Left ventricle myocardium inferior (tissue), 1 donor: ENCODE measurements at regions not wholly inside any gene's neighbourhood (a gene's known extent, or its start where the extent isn't known, plus 50 kb on each side); places are given as distances from the start of the nearest gene placed in this dataset.
A peak's percentile ranks its signal among the peaks of the same experiment; 100 is the strongest.
"Not testable (repeated sequence)": the region's sequence is repeated elsewhere in the genome, so short reads cannot be mapped to it uniquely, and the experiment has no call there.

Experiments used
- DNase-seq: peaks from one replicate; pipeline ENCODE4 v3.0.0-alpha.2; 2020
- H3K27ac ChIP-seq: fragments of 200-600 bp; replicated peaks from 2 replicates; pipeline ENCODE4 v1.8.0; 2021
- H3K27me3 ChIP-seq: fragments of 200-600 bp; 2 replicates; pipeline ENCODE4 v1.8.0; 2021; ENCODE audit warnings: low read depth
- H3K36me3 ChIP-seq: fragments of 200-600 bp; 2 replicates; pipeline ENCODE4 v1.8.0; 2021
- H3K4me1 ChIP-seq: fragments of 200-600 bp; 2 replicates; pipeline ENCODE4 v1.8.0; 2021
- H3K4me3 ChIP-seq: fragments of 200-600 bp; 2 replicates; pipeline ENCODE4 v1.8.0; 2021; ENCODE audit warnings: mild to moderate bottlenecking, moderate library complexity
- H3K9me3 ChIP-seq: fragments of 200-600 bp; replicated peaks from 2 replicates; pipeline ENCODE4 v1.8.0; 2021
- intact Hi-C: fragments of 100-400 bp; cut with micrococcal nuclease; formaldehyde crosslinking; loops from one replicate; pipeline ENCODE4 v1.11.0; 2022
- TF ChIP-seq, protein P1 (sequence below): fragments of 200-600 bp; IDR thresholded peaks from 2 replicates; pipeline ENCODE4 v1.8.0; 2021; ENCODE audit warnings: antibody characterized with exemption, mild to moderate bottlenecking, borderline replicate concordance
- donor health status: DM: no; HTN: yes; CAD: no; lungs with severe emphysema.

DNA sequence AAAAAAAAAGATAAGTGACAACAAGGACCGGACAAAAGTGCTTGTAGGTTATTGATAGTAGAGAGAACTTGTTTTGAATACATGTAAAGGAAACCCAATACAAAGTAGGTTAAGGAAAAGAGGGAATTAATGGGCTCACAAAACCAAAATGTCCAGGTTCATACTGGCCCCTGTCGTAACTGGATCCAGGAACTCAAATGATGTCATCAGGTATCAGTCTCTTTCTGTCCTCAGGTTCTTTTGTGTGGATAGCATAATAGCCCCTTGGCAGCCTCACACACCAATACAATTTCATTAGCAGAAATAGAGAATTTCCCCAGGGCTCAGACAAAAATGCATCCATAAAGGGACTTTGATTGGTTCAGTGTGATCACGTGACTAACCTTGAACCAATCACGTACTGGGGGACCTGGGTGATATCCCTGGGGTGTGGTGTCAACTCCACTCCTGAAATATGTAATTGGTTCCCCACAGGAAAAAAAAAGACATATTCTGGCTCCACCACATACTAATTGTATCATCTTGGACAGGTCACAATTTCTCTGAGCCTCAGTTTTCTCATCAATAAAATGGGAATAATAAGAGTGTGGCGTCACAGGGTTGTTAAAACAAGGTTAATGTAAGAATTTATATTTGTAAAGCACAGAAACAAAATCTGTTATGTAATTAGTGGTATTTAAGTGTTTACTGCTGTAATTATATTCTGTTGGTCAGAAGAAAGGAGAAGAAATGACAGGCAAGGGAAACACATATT is 174.8 kb downstream of the PDGFRA start:
- TF ChIP-seq, protein P1, sequence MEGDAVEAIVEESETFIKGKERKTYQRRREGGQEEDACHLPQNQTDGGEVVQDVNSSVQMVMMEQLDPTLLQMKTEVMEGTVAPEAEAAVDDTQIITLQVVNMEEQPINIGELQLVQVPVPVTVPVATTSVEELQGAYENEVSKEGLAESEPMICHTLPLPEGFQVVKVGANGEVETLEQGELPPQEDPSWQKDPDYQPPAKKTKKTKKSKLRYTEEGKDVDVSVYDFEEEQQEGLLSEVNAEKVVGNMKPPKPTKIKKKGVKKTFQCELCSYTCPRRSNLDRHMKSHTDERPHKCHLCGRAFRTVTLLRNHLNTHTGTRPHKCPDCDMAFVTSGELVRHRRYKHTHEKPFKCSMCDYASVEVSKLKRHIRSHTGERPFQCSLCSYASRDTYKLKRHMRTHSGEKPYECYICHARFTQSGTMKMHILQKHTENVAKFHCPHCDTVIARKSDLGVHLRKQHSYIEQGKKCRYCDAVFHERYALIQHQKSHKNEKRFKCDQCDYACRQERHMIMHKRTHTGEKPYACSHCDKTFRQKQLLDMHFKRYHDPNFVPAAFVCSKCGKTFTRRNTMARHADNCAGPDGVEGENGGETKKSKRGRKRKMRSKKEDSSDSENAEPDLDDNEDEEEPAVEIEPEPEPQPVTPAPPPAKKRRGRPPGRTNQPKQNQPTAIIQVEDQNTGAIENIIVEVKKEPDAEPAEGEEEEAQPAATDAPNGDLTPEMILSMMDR, result no peak
- Histone ChIP-seq H3K36me3 (no peaks in the 10 kb centered on the region), H3K9me3 (no peaks in the 10 kb centered on the region), H3K27ac (no peak overlapping the region), H3K4me3 (no peak overlapping the region), H3K27me3 (no peaks in the 10 kb centered on the region), H3K4me1 (peaks cover 22% of the 10 kb centered on the region)
- intact Hi-C loops, result no loop called here
- no peak for DNase-seq

DNA sequence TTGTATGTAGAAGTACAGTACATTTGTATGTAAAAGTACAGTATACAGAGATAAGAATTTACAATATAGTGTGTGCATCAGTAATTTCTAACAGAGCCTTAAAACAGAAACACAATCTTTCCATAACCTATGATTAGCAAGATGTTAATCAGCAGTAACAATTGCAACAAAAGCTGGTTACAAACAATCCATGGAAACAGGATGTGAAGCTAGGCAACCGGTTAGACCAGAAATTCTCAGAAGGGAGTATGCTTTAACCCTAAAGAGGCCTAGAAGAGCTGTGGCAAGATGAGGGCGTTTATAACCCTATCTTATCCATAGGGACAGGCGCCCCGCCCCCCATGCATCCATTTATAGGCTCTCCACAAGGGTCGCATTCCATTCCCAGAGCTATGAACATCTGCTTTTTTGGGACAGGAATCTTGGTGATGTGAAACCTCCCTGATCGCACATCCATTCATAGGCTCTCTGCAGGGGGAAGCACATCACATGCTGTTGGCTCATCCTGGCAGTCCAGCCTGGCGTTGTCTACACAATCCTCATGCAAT is 180.3 kb downstream of the PDGFRA start:
- H3K36me3 ChIP-seq, H3K27me3 ChIP-seq, DNase-seq, intact Hi-C loops, H3K4me3 ChIP-seq: not testable (repeated sequence)
- H3K27ac ChIP-seq, result peak overlapping the region; percentile 62
- peaks cover 11% of the 10 kb centered on the region for H3K9me3 ChIP-seq
- H3K4me1 ChIP-seq, result peaks cover 16% of the 10 kb centered on the region

DNA sequence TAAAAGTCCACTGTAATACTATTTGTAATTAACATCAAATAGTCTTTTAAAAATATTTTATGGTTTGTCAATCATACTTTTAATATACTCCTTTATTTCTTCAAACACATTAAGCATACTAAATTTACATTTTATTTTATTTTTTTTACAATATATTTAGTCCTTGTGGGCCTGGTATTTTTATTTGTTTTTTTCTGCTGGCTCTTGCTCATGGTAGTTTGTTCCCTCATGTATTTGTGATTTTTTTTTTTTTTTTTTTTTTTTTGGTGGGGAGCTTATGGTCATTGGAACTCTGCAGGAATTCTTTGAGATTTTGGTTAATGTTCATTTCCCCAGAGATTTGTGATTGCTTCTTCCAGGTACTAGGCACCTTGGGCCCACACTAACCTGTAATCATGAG is 185.5 kb downstream of the PDGFRA start:
- Histone ChIP-seq H3K4me3 (no peak overlapping the region), H3K36me3 (no peaks in the 10 kb centered on the region), H3K4me1 (no peaks in the 10 kb centered on the region), H3K9me3 (peaks cover 34% of the 10 kb centered on the region), H3K27ac (no peak overlapping the region), H3K27me3 (no peaks in the 10 kb centered on the region)
- DNase-seq, result no peak
- intact Hi-C loops, result no loop called here
- TF ChIP-seq, protein P1, result no peak

DNA sequence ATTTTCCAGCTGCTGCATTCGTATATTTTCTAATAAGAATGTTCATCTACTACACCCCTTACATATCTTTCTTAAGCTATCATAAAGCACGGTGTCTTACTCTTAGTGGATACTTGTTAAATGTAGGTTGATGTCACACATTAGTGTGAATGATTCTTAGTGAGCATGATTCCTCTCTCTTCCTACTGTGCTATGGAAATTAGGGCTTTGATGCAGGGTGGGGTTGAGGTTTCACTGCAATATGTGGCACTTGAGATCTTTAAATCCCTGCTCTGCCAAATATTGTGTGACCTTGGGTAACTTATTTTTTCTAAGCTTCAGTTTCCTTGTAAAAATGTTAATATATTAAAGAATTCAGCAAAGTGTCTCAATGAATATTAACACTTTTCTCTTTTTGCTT is 188.4 kb downstream of the PDGFRA start:
- H3K36me3 ChIP-seq, result no peaks in the 10 kb centered on the region
- H3K9me3 ChIP-seq, result peaks cover 41% of the 10 kb centered on the region
- H3K27me3 ChIP-seq, result peaks cover 2% of the 10 kb centered on the region
- H3K4me3 ChIP-seq, result no peak overlapping the region
- no peak for DNase-seq
- intact Hi-C loops, result no loop called here
- H3K4me1 ChIP-seq, result no peaks in the 10 kb centered on the region
- no peak overlapping the region for H3K27ac ChIP-seq
- TF ChIP-seq, protein P1, result no peak

DNA sequence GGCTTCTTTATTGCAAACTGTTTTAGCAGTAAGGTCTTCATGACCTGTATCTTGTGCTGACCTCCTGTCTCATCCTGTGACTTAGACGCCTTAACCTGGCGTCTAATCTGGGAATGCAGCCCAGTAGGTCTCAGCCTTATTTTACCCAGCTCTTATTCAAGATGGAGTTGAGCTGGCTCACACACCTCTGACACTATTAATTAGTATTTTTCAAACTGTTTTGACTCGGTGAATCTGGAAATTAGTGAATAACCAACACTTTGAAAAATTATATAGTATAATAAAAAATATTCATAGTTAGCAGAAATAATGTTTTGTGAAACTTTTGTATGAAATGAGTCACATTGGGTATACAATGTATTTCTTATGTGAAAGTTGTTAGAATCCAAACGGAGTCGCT is 189.4 kb downstream of the PDGFRA start:
- H3K27me3 ChIP-seq, result peaks cover 3% of the 10 kb centered on the region
- H3K27ac ChIP-seq, result no peak overlapping the region
- no peaks in the 10 kb centered on the region for H3K36me3 ChIP-seq
- TF ChIP-seq, protein P1, result no peak
- no peaks in the 10 kb centered on the region for H3K4me1 ChIP-seq
- no peak for DNase-seq
- intact Hi-C loops, result no loop called here
- H3K4me3 ChIP-seq, result no peak overlapping the region
- peaks cover 39% of the 10 kb centered on the region for H3K9me3 ChIP-seq

DNA sequence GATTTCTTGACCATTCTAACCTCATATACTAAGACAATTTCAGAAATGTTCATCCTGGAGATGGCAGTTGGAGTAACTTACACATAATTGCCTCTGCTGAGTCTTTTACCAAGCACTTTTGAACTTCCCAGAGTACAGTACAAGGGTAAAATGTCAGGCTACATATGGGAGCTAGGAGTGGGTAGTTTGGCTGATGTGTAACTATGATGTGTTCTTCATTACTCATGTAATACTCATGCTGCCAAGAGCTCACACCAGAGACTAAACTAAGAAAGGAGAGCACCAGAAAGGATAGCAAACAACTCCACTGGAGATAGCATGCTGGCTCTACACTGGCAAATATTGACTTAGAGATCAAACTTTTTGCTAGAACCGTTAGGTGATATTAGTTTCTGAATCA is 194.0 kb downstream of the PDGFRA start:
- peaks cover 17% of the 10 kb centered on the region for H3K27me3 ChIP-seq
- H3K4me3 ChIP-seq, result no peak overlapping the region
- H3K36me3 ChIP-seq, result no peaks in the 10 kb centered on the region
- H3K9me3 ChIP-seq, result peaks cover 9% of the 10 kb centered on the region
- no peak overlapping the region for H3K27ac ChIP-seq
- TF ChIP-seq, protein P1, result no peak
- H3K4me1 ChIP-seq, result no peaks in the 10 kb centered on the region
- intact Hi-C loops, result no loop called here
- no peak for DNase-seq
